ENCODE measurements at regions not wholly inside any gene's neighbourhood (a gene's known extent, or its start where the extent isn't known, plus 50 kb on each side); places are given as distances from the start of the nearest gene placed in this dataset.
"Not testable (repeated sequence)": the region's sequence is repeated elsewhere in the genome, so short reads cannot be mapped to it uniquely, and the experiment has no call there.

DNA sequence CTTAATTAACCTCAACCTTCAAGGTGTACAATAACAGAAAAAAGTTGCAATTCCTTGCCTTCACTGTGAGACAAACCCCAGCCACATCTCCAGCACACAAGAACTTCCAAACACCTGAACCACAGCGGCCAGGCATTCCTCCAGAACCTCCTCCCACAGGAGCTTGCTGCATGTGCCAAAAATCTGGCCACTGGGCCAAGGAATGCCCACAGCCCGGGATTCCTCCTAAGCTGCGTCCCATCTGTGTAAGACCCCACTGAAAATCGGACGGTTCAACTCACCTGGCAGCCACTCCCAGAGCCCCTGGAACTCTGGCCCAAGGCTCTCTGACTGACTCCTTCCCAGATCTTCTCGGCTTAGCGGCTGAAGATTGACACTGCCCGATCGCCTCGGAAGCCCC, 70.6 kb downstream of the MAD2L1 start:
- TF ChIP-seq, protein P1, sequence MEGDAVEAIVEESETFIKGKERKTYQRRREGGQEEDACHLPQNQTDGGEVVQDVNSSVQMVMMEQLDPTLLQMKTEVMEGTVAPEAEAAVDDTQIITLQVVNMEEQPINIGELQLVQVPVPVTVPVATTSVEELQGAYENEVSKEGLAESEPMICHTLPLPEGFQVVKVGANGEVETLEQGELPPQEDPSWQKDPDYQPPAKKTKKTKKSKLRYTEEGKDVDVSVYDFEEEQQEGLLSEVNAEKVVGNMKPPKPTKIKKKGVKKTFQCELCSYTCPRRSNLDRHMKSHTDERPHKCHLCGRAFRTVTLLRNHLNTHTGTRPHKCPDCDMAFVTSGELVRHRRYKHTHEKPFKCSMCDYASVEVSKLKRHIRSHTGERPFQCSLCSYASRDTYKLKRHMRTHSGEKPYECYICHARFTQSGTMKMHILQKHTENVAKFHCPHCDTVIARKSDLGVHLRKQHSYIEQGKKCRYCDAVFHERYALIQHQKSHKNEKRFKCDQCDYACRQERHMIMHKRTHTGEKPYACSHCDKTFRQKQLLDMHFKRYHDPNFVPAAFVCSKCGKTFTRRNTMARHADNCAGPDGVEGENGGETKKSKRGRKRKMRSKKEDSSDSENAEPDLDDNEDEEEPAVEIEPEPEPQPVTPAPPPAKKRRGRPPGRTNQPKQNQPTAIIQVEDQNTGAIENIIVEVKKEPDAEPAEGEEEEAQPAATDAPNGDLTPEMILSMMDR (IDR thresholded peaks at IDR 0.05) = not testable (repeated sequence)
- TF ChIP-seq POLR2A, POLR2AphosphoS5 (IDR thresholded peaks at IDR 0.05): not testable (repeated sequence)

All from suprapubic skin (tissue), 4 donors.